HepG2 (cell line): ENCODE measurements at regions not wholly inside any gene's neighbourhood (a gene's known extent, or its start where the extent isn't known, plus 50 kb on each side); places are given as distances from the start of the nearest gene placed in this dataset.

Experiments
- AFF4 ChIP-seq: sonication (generic); formaldehyde crosslinking; IDR thresholded peaks from 2 replicates; pipeline ENCODE4 v1.4.0; 2020; ENCODE audit warnings: missing genetic modification reagents
- BCL6 ChIP-seq: IDR thresholded peaks from 2 replicates; pipeline ENCODE4 v1.6.1; 2016; ENCODE audit warnings: missing genetic modification reagents, missing compliant biosample characterization
- GABPA ChIP-seq, 2 experiments: IDR thresholded peaks; 2 replicates each; pipeline ENCODE4 v1.6.1; 2011 to 2016; ENCODE audit warnings: low read depth in 2 of 2, low read length in 1 of 2, missing biosample characterization in 1 of 2, missing genetic modification characterization in 1 of 2
- GATAD2A ChIP-seq: IDR thresholded peaks from 2 replicates; pipeline ENCODE4 v1.6.1; 2016
- HOXA9 ChIP-seq: sonication (generic); formaldehyde crosslinking; IDR thresholded peaks from 2 replicates; pipeline ENCODE4 v1.8.1; 2022; ENCODE audit warnings: missing genetic modification reagents, mild to moderate bottlenecking, moderate library complexity, borderline replicate concordance
- NFYC ChIP-seq: IDR thresholded peaks from 2 replicates; pipeline ENCODE4 v1.6.1; 2016; ENCODE audit warnings: missing genetic modification reagents, missing compliant biosample characterization
- NR2C2 ChIP-seq: sonication (generic); formaldehyde crosslinking; IDR thresholded peaks from 2 replicates; pipeline ENCODE4 v1.4.0; 2020; ENCODE audit warnings: missing genetic modification reagents, mild to moderate bottlenecking, moderate library complexity, borderline replicate concordance
- PAXIP1 ChIP-seq: sonication (generic); formaldehyde crosslinking; conservative IDR thresholded peaks from 2 replicates; pipeline ENCODE4 v1.4.0; 2020; ENCODE audit warnings: mild to moderate bottlenecking, missing genetic modification reagents, moderate library complexity
- SMC3 ChIP-seq: IDR thresholded peaks from 2 replicates; pipeline ENCODE4 v1.6.1; 2011; ENCODE audit warnings: low read length, improper control_type of control experiment
- SMYD3 ChIP-seq: sonication (generic); formaldehyde crosslinking; IDR thresholded peaks from 2 replicates; pipeline ENCODE4 v1.8.1; 2023; ENCODE audit warnings: mild to moderate bottlenecking, missing genetic modification reagents
- TOE1 ChIP-seq: sonication (generic); formaldehyde crosslinking; IDR thresholded peaks from 2 replicates; pipeline ENCODE4 v1.4.0; 2020; ENCODE audit warnings: mild to moderate bottlenecking, missing genetic modification reagents
- TRIM22 ChIP-seq: fragments of 450-650 bp; IDR thresholded peaks from 2 replicates; pipeline ENCODE4 v1.6.1; 2017
- YEATS4 ChIP-seq: sonication (generic); formaldehyde crosslinking; IDR thresholded peaks from 2 replicates; pipeline ENCODE4 v1.4.0; 2020; ENCODE audit warnings: missing genetic modification reagents, borderline replicate concordance
- ZNF432 ChIP-seq: sonication (generic); formaldehyde crosslinking; IDR thresholded peaks from 2 replicates; pipeline ENCODE4 v1.5.0; 2020; ENCODE audit warnings: missing genetic modification reagents, mild to moderate bottlenecking, borderline replicate concordance
- TF ChIP-seq, protein P1 (sequence below): sonication (generic); formaldehyde crosslinking; conservative IDR thresholded peaks from 2 replicates; pipeline ENCODE4 v1.8.0; 2022; ENCODE audit warnings: low read depth, missing genetic modification reagents
- TF ChIP-seq, protein P2 (sequence below): IDR thresholded peaks from 2 replicates; pipeline ENCODE4 v1.6.1; 2016
- TF ChIP-seq, protein P3 (sequence below): sonication (generic); formaldehyde crosslinking; IDR thresholded peaks from 2 replicates; pipeline ENCODE4 v1.4.0; 2020; ENCODE audit warnings: missing genetic modification reagents

GRCh38 chr10:88062798-88063472, 199.5 kb downstream of the PTEN start (continued):
- TF ChIP-seq, protein P1, sequence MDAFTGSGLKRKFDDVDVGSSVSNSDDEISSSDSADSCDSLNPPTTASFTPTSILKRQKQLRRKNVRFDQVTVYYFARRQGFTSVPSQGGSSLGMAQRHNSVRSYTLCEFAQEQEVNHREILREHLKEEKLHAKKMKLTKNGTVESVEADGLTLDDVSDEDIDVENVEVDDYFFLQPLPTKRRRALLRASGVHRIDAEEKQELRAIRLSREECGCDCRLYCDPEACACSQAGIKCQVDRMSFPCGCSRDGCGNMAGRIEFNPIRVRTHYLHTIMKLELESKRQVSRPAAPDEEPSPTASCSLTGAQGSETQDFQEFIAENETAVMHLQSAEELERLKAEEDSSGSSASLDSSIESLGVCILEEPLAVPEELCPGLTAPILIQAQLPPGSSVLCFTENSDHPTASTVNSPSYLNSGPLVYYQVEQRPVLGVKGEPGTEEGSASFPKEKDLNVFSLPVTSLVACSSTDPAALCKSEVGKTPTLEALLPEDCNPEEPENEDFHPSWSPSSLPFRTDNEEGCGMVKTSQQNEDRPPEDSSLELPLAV (CRISPR knock-in tag) = no peak
- TF ChIP-seq, protein P2, sequence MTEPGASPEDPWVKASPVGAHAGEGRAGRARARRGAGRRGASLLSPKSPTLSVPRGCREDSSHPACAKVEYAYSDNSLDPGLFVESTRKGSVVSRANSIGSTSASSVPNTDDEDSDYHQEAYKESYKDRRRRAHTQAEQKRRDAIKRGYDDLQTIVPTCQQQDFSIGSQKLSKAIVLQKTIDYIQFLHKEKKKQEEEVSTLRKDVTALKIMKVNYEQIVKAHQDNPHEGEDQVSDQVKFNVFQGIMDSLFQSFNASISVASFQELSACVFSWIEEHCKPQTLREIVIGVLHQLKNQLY = no peak
- peak; percentile 52; the same call in 1 of the 2 replicates for TF ChIP-seq YEATS4 (CRISPR knock-in tag)
- no peak for TF ChIP-seq ZNF432 (CRISPR knock-in tag)
- no peak for TF ChIP-seq NFYC
- no peak for TF ChIP-seq TRIM22
- no peak for TF ChIP-seq SMC3
- TF ChIP-seq NR2C2 (CRISPR knock-in tag) = no peak
- TF ChIP-seq BCL6 (CRISPR knock-in tag) = no peak; the same call in 1 of the 2 replicates
- TF ChIP-seq PAXIP1 = peak; percentile 75
- TF ChIP-seq HOXA9 (CRISPR knock-in tag) = no peak
- 0 out of 2 replicates have a peak, but pooled peaks have one; percentile 13 for TF ChIP-seq GATAD2A (CRISPR knock-in tag)
- TF ChIP-seq, protein P3, sequence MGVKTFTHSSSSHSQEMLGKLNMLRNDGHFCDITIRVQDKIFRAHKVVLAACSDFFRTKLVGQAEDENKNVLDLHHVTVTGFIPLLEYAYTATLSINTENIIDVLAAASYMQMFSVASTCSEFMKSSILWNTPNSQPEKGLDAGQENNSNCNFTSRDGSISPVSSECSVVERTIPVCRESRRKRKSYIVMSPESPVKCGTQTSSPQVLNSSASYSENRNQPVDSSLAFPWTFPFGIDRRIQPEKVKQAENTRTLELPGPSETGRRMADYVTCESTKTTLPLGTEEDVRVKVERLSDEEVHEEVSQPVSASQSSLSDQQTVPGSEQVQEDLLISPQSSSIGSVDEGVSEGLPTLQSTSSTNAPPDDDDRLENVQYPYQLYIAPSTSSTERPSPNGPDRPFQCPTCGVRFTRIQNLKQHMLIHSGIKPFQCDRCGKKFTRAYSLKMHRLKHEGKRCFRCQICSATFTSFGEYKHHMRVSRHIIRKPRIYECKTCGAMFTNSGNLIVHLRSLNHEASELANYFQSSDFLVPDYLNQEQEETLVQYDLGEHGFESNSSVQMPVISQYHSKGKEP = no peak
- no peak for TF ChIP-seq TOE1 (CRISPR knock-in tag)
- no peak for TF ChIP-seq GABPA (IDR thresholded peaks at IDR 0.05; ENCODE audit: low read depth, low read length)
- peak; percentile 86 for TF ChIP-seq GABPA (CRISPR knock-in tag; IDR thresholded peaks at IDR 0.05; ENCODE audit: low read depth)
- no peak for TF ChIP-seq SMYD3 (CRISPR knock-in tag)
- TF ChIP-seq AFF4 = no peak
